K562 (cell line): ENCODE measurements at regions not wholly inside any gene's neighbourhood (a gene's known extent, or its start where the extent isn't known, plus 50 kb on each side); places are given as distances from the start of the nearest gene placed in this dataset.

ENCODE experiments used
- DEAF1 ChIP-seq: fragments of 450-650 bp; formaldehyde crosslinking; IDR thresholded peaks from 2 replicates; pipeline ENCODE4 v1.4.0; 2020; ENCODE audit warnings: mild to moderate bottlenecking, moderate library complexity
- JUNB ChIP-seq: fragments of 450-650 bp; formaldehyde crosslinking; conservative IDR thresholded peaks from 2 replicates; pipeline ENCODE4 v1.4.0; 2020; ENCODE audit warnings: mild to moderate bottlenecking
- KHSRP ChIP-seq: fragments of 450-650 bp; IDR thresholded peaks from 2 replicates; pipeline ENCODE4 v1.6.1; 2017
- NKRF ChIP-seq: fragments of 450-650 bp; IDR thresholded peaks from 2 replicates; pipeline ENCODE4 v1.6.1; 2016; ENCODE audit warnings: borderline replicate concordance
- RBBP5 ChIP-seq: fragments of 200-600 bp; sonication (generic); IDR thresholded peaks from 2 replicates; pipeline ENCODE4 v1.6.1; 2012; ENCODE audit warnings: borderline replicate concordance, mild to moderate bottlenecking, low read length, control low read depth, inconsistent platforms; ENCODE audit not compliant: insufficient read depth, poor library complexity, severe bottlenecking
- RBFOX2 ChIP-seq: fragments of 200-400 bp; formaldehyde crosslinking; IDR thresholded peaks from 2 replicates; pipeline ENCODE4 v1.6.1; 2017; ENCODE audit warnings: low read depth, mild to moderate bottlenecking, low read length, moderate library complexity
- SAP30 ChIP-seq: fragments of 200-600 bp; sonication (generic); IDR thresholded peaks from 2 replicates; pipeline ENCODE4 v1.6.1; 2012; ENCODE audit warnings: borderline replicate concordance, low read depth, mild to moderate bottlenecking, moderate library complexity, low read length, control low read depth, inconsistent platforms; ENCODE audit not compliant: insufficient read depth, poor library complexity, severe bottlenecking
- TAF1 ChIP-seq: IDR thresholded peaks from 2 replicates; pipeline ENCODE4 v1.6.1; 2011; ENCODE audit warnings: mild to moderate bottlenecking, low read length, moderate library complexity; ENCODE audit not compliant: insufficient read depth, control insufficient read depth, severe bottlenecking; ENCODE audit errors: extremely low read depth
- USF2 ChIP-seq: sonication (generic); formaldehyde crosslinking; IDR thresholded peaks from 2 replicates; pipeline ENCODE4 v1.5.0; 2020; ENCODE audit warnings: missing genetic modification reagents
- YY1 ChIP-seq, 3 experiments: IDR thresholded peaks; 2 replicates each; pipeline ENCODE4 v1.6.1; 2011; ENCODE audit warnings: low read length in 2 of 3, mild to moderate bottlenecking in 2 of 3, moderate library complexity in 2 of 3, borderline replicate concordance in 1 of 3, control low read depth in 1 of 3, low read depth in 1 of 3; ENCODE audit not compliant: insufficient read depth in 3 of 3, insufficient replicate concordance in 2 of 3, control insufficient read depth in 1 of 3, insufficient read length in 1 of 3; ENCODE audit errors: extremely low read depth in 1 of 3
- ZNF384 ChIP-seq: IDR thresholded peaks from 2 replicates; pipeline ENCODE4 v1.6.1; 2012; ENCODE audit warnings: low read depth, low read length, improper control_type of control experiment
- ZNF644 ChIP-seq: fragments of 200-800 bp; sonication (Bioruptor generic); IDR thresholded peaks from 2 replicates; pipeline ENCODE4 v1.6.1; 2016; ENCODE audit warnings: low read depth, missing genetic modification characterization, missing compliant biosample characterization
- TF ChIP-seq, protein P1 (sequence below): fragments of 250-450 bp; sonication (Bioruptor Pico); IDR thresholded peaks from 2 replicates; pipeline ENCODE4 v1.5.0; 2021
- TF ChIP-seq, protein P2 (sequence below), 2 experiments: fragments of 450-650 bp; IDR thresholded peaks; 2 replicates each; pipeline ENCODE4 v1.6.1; 2016

GRCh38 chr15:92810418-92811138, 89.5 kb upstream of the CHD2 start (continued):
- peak in 1 of 3 experiments; percentile 31 for TF ChIP-seq YY1 (IDR thresholded peaks at IDR 0.05; ENCODE audit: borderline replicate concordance in 1 of 3, control insufficient read depth in 1 of 3, extremely low read depth in 1 of 3, insufficient read depth in 3 of 3, insufficient read length in 1 of 3, insufficient replicate concordance in 2 of 3, low read depth in 1 of 3, low read length in 2 of 3)
- peak; percentile 13 for TF ChIP-seq RBBP5
- TF ChIP-seq NKRF: no peak
- TF ChIP-seq RBFOX2: peak; percentile 66
- no peak for TF ChIP-seq DEAF1 (CRISPR knock-in tag)
- no peak for TF ChIP-seq SAP30
- TF ChIP-seq, protein P1, sequence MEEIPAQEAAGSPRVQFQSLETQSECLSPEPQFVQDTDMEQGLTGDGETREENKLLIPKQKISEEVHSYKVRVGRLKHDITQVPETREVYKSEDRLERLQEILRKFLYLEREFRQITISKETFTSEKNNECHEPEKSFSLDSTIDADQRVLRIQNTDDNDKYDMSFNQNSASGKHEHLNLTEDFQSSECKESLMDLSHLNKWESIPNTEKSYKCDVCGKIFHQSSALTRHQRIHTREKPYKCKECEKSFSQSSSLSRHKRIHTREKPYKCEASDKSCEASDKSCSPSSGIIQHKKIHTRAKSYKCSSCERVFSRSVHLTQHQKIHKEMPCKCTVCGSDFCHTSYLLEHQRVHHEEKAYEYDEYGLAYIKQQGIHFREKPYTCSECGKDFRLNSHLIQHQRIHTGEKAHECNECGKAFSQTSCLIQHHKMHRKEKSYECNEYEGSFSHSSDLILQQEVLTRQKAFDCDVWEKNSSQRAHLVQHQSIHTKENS (CRISPR knock-in tag): no peak
- no peak for TF ChIP-seq USF2 (CRISPR knock-in tag)
- TF ChIP-seq ZNF384: 0 out of 2 replicates have a peak, but pooled peaks have one; percentile 5
- TF ChIP-seq ZNF644 (tag): 0 out of 2 replicates have a peak, but pooled peaks have one; percentile 13
- TF ChIP-seq TAF1: peak; percentile 80
- TF ChIP-seq, protein P2, sequence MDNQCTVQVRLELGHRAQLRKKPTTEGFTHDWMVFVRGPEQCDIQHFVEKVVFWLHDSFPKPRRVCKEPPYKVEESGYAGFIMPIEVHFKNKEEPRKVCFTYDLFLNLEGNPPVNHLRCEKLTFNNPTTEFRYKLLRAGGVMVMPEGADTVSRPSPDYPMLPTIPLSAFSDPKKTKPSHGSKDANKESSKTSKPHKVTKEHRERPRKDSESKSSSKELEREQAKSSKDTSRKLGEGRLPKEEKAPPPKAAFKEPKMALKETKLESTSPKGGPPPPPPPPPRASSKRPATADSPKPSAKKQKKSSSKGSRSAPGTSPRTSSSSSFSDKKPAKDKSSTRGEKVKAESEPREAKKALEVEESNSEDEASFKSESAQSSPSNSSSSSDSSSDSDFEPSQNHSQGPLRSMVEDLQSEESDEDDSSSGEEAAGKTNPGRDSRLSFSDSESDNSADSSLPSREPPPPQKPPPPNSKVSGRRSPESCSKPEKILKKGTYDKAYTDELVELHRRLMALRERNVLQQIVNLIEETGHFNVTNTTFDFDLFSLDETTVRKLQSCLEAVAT (IDR thresholded peaks at IDR 0.05): peak; percentile 83 to 86; a peak in 2 of 4 replicates
- TF ChIP-seq KHSRP: no peak
- no peak for TF ChIP-seq JUNB (CRISPR knock-in tag)
